WTC11 (cell line): ENCODE measurements at regions not wholly inside any gene's neighbourhood (a gene's known extent, or its start where the extent isn't known, plus 50 kb on each side); places are given as distances from the start of the nearest gene placed in this dataset.

Experiments used
- ATAC-seq: fragments of 200-7000 bp; cut with Tn5 transposase; 2 replicates; pipeline ENCODE4 v1.10.0; 2021; ENCODE audit warnings: mild to moderate bottlenecking, moderate library complexity
- CTCF ChIA-PET: fragments of 300-600 bp; sonication (Branson Sonifier 250); formaldehyde crosslinking; loops from one replicate; lab custom pipeline; 2021; ENCODE audit warnings: antibody characterized with exemption; lab: Charles Lee
- POLR2A ChIA-PET: fragments of 350-600 bp; sonication (Branson Sonifier 250); formaldehyde crosslinking; loops from one replicate; lab custom pipeline; 2021; ENCODE audit warnings: antibody characterized with exemption; lab: Charles Lee
- DNase-seq: peaks from one replicate; pipeline ENCODE4 v3.0.0; 2021; ENCODE audit warnings: low spot score
- H3K27ac Mint-ChIP-seq: 2 replicates; pipeline ENCODE4 v1.8.0; 2021; ENCODE audit warnings: mixed read lengths
- H3K27me3 Mint-ChIP-seq: 2 replicates; pipeline ENCODE4 v1.8.0; 2021; ENCODE audit warnings: low read depth, mild to moderate bottlenecking, moderate library complexity, mixed read lengths
- H3K36me3 Mint-ChIP-seq: 2 replicates; pipeline ENCODE4 v1.8.0; 2021; ENCODE audit warnings: mixed read lengths
- H3K4me1 Mint-ChIP-seq: 2 replicates; pipeline ENCODE4 v1.8.0; 2022; ENCODE audit warnings: mixed read lengths
- H3K4me3 Mint-ChIP-seq: 2 replicates; pipeline ENCODE4 v1.8.0; 2021; ENCODE audit warnings: mild to moderate bottlenecking, moderate library complexity, mixed read lengths
- H3K9me3 Mint-ChIP-seq: 2 replicates; pipeline ENCODE4 v1.8.0; 2021; ENCODE audit warnings: mixed read lengths
- ELF4 ChIP-seq: sonication (generic); formaldehyde crosslinking; IDR thresholded peaks from 2 replicates; pipeline ENCODE4 v1.8.1; 2022; ENCODE audit warnings: low read depth, mild to moderate bottlenecking, moderate library complexity, missing genetic modification reagents
- EMX1 ChIP-seq: fragments of 250-450 bp; sonication (Bioruptor Pico); IDR thresholded peaks from 2 replicates; pipeline ENCODE4 v1.8.0; 2021; ENCODE audit warnings: mild to moderate bottlenecking
- ETV6 ChIP-seq: sonication (generic); formaldehyde crosslinking; IDR thresholded peaks from 2 replicates; pipeline ENCODE4 v1.8.1; 2022; ENCODE audit warnings: mild to moderate bottlenecking, missing genetic modification reagents
- GRHL2 ChIP-seq: fragments of 250-450 bp; sonication (Bioruptor Pico); IDR thresholded peaks from 2 replicates; pipeline ENCODE4 v1.8.0; 2022; ENCODE audit warnings: mild to moderate bottlenecking, moderate library complexity; ENCODE audit not compliant: insufficient replicate concordance, severe bottlenecking
- HMGA2 ChIP-seq: fragments of 250-450 bp; sonication (Bioruptor Pico); IDR thresholded peaks from 2 replicates; pipeline ENCODE4 v1.4.0; 2021; ENCODE audit warnings: mild to moderate bottlenecking, moderate library complexity
- JAZF1 ChIP-seq: fragments of 250-450 bp; sonication (Bioruptor Pico); IDR thresholded peaks from 2 replicates; pipeline ENCODE4 v1.9.0; 2021; ENCODE audit warnings: moderate library complexity, mild to moderate bottlenecking, inconsistent platforms
- SP1 ChIP-seq: sonication (generic); formaldehyde crosslinking; conservative IDR thresholded peaks from 2 replicates; pipeline ENCODE4 v1.8.1; 2022; ENCODE audit warnings: missing genetic modification reagents
- TCF7 ChIP-seq: sonication (generic); formaldehyde crosslinking; IDR thresholded peaks from 2 replicates; pipeline ENCODE4 v1.8.0; 2022; ENCODE audit warnings: mild to moderate bottlenecking, low read depth, missing genetic modification reagents, moderate library complexity
- ZNF219 ChIP-seq: sonication (generic); formaldehyde crosslinking; IDR thresholded peaks from 2 replicates; pipeline ENCODE4 v1.8.0; 2023; ENCODE audit warnings: missing genetic modification reagents, mild to moderate bottlenecking, borderline replicate concordance
- ZNF232 ChIP-seq: sonication (generic); formaldehyde crosslinking; IDR thresholded peaks from 2 replicates; pipeline ENCODE4 v1.8.0; 2022; ENCODE audit warnings: mild to moderate bottlenecking, missing genetic modification reagents
- ZNF317 ChIP-seq: sonication (generic); formaldehyde crosslinking; IDR thresholded peaks from 2 replicates; pipeline ENCODE4 v1.8.1; 2023; ENCODE audit warnings: low read depth, mild to moderate bottlenecking, moderate library complexity, missing genetic modification reagents, borderline replicate concordance
- ZNF416 ChIP-seq: fragments of 250-450 bp; sonication (Bioruptor Pico); IDR thresholded peaks from 2 replicates; pipeline ENCODE4 v1.9.0; 2021; ENCODE audit warnings: mild to moderate bottlenecking, inconsistent platforms
- ZNF671 ChIP-seq: fragments of 250-450 bp; sonication (Bioruptor Pico); IDR thresholded peaks from 2 replicates; pipeline ENCODE4 v1.8.0; 2021; ENCODE audit warnings: mild to moderate bottlenecking
- TF ChIP-seq, protein P1 (sequence below): sonication (generic); formaldehyde crosslinking; IDR thresholded peaks from 2 replicates; pipeline ENCODE4 v1.8.0; 2022; ENCODE audit warnings: mild to moderate bottlenecking, missing genetic modification reagents
- TF ChIP-seq, protein P2 (sequence below): fragments of 250-450 bp; sonication (Bioruptor Pico); IDR thresholded peaks from 2 replicates; pipeline ENCODE4 v1.8.0; 2021; ENCODE audit warnings: mild to moderate bottlenecking
- TF ChIP-seq, protein P3 (sequence below): sonication (generic); formaldehyde crosslinking; IDR thresholded peaks from 2 replicates; pipeline ENCODE4 v1.8.0; 2023; ENCODE audit warnings: mild to moderate bottlenecking, missing genetic modification reagents
- TF ChIP-seq, protein P4 (sequence below): sonication (generic); formaldehyde crosslinking; IDR thresholded peaks from 2 replicates; pipeline ENCODE4 v1.8.1; 2023; ENCODE audit warnings: mild to moderate bottlenecking, missing genetic modification reagents, borderline replicate concordance

DNA sequence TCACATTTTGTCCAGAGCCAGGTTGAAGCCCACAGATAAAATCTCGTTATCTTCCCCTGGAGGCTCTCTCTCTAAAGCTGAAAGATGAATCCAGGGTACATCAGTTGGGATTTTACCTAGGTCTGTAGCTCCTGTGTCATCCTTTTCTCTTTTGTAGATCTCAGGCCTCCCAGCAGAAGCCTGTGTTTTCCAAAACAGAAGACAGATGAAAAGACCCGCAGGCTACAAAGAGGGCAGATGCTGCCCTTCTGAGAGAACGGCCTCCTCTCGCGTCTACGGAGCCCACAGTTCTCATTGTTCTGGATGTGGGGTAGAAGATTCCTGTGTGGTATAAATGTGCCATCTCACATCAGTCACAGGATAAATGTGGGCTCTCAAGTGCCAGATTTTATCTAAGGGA lies 139.5 kb downstream of the SUCLG1 start (continued):
- no peak for TF ChIP-seq ZNF232
- TF ChIP-seq, protein P1, sequence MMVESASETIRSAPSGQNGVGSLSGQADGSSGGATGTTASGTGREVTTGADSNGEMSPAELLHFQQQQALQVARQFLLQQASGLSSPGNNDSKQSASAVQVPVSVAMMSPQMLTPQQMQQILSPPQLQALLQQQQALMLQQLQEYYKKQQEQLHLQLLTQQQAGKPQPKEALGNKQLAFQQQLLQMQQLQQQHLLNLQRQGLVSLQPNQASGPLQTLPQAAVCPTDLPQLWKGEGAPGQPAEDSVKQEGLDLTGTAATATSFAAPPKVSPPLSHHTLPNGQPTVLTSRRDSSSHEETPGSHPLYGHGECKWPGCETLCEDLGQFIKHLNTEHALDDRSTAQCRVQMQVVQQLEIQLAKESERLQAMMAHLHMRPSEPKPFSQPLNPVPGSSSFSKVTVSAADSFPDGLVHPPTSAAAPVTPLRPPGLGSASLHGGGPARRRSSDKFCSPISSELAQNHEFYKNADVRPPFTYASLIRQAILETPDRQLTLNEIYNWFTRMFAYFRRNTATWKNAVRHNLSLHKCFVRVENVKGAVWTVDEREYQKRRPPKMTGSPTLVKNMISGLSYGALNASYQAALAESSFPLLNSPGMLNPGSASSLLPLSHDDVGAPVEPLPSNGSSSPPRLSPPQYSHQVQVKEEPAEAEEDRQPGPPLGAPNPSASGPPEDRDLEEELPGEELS (CRISPR knock-in tag): no peak
- no peak for TF ChIP-seq ZNF671

DNA sequence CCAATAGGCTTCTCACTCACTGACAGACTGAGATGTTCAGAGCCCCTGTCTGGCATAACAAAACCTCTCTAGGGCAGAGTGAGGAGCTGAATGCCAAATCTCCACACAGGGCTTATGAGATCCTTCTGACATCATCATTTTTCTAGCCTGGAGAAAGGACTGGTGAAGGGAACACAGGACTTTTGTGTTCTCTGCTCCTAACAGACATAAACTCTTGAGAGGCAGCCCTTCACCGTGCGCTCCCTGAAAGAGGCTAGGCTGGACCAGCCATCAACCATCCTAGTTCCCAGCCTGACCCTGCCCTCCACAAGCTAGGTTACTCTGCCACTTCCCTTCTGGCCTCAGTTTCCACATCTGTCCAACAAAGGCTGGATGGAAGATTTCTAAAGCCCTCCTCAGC lies 141.9 kb downstream of the SUCLG1 start:
- POLR2A ChIA-PET: no interaction called here
- ATAC-seq (no peak), DNase-seq (no peak)
- CTCF ChIA-PET: no interaction called here
- Mint-ChIP-seq H3K27ac (no peak overlapping the region), H3K4me1 (peaks cover 35% of the 10 kb centered on the region), H3K27me3 (no peaks in the 10 kb centered on the region), H3K36me3 (no peaks in the 10 kb centered on the region), H3K9me3 (no peaks in the 10 kb centered on the region), H3K4me3 (no peak overlapping the region)
- TF ChIP-seq, protein P2, sequence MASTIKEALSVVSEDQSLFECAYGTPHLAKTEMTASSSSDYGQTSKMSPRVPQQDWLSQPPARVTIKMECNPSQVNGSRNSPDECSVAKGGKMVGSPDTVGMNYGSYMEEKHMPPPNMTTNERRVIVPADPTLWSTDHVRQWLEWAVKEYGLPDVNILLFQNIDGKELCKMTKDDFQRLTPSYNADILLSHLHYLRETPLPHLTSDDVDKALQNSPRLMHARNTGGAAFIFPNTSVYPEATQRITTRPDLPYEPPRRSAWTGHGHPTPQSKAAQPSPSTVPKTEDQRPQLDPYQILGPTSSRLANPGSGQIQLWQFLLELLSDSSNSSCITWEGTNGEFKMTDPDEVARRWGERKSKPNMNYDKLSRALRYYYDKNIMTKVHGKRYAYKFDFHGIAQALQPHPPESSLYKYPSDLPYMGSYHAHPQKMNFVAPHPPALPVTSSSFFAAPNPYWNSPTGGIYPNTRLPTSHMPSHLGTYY: no peak
- no peak for TF ChIP-seq EMX1 (CRISPR knock-in tag)
- no peak for TF ChIP-seq ZNF317 (CRISPR knock-in tag)
- no peak for TF ChIP-seq ZNF416 (CRISPR knock-in tag)
- no peak for TF ChIP-seq ZNF219 (CRISPR knock-in tag)
- TF ChIP-seq, protein P3, sequence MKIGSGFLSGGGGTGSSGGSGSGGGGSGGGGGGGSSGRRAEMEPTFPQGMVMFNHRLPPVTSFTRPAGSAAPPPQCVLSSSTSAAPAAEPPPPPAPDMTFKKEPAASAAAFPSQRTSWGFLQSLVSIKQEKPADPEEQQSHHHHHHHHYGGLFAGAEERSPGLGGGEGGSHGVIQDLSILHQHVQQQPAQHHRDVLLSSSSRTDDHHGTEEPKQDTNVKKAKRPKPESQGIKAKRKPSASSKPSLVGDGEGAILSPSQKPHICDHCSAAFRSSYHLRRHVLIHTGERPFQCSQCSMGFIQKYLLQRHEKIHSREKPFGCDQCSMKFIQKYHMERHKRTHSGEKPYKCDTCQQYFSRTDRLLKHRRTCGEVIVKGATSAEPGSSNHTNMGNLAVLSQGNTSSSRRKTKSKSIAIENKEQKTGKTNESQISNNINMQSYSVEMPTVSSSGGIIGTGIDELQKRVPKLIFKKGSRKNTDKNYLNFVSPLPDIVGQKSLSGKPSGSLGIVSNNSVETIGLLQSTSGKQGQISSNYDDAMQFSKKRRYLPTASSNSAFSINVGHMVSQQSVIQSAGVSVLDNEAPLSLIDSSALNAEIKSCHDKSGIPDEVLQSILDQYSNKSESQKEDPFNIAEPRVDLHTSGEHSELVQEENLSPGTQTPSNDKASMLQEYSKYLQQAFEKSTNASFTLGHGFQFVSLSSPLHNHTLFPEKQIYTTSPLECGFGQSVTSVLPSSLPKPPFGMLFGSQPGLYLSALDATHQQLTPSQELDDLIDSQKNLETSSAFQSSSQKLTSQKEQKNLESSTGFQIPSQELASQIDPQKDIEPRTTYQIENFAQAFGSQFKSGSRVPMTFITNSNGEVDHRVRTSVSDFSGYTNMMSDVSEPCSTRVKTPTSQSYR (CRISPR knock-in tag): no peak
- TF ChIP-seq JAZF1: no peak
- no peak for TF ChIP-seq SP1 (CRISPR knock-in tag)
- TF ChIP-seq, protein P4, sequence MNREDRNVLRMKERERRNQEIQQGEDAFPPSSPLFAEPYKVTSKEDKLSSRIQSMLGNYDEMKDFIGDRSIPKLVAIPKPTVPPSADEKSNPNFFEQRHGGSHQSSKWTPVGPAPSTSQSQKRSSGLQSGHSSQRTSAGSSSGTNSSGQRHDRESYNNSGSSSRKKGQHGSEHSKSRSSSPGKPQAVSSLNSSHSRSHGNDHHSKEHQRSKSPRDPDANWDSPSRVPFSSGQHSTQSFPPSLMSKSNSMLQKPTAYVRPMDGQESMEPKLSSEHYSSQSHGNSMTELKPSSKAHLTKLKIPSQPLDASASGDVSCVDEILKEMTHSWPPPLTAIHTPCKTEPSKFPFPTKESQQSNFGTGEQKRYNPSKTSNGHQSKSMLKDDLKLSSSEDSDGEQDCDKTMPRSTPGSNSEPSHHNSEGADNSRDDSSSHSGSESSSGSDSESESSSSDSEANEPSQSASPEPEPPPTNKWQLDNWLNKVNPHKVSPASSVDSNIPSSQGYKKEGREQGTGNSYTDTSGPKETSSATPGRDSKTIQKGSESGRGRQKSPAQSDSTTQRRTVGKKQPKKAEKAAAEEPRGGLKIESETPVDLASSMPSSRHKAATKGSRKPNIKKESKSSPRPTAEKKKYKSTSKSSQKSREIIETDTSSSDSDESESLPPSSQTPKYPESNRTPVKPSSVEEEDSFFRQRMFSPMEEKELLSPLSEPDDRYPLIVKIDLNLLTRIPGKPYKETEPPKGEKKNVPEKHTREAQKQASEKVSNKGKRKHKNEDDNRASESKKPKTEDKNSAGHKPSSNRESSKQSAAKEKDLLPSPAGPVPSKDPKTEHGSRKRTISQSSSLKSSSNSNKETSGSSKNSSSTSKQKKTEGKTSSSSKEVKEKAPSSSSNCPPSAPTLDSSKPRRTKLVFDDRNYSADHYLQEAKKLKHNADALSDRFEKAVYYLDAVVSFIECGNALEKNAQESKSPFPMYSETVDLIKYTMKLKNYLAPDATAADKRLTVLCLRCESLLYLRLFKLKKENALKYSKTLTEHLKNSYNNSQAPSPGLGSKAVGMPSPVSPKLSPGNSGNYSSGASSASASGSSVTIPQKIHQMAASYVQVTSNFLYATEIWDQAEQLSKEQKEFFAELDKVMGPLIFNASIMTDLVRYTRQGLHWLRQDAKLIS: no peak
- no peak for TF ChIP-seq TCF7 (CRISPR knock-in tag)
- no peak for TF ChIP-seq ELF4
- no peak for TF ChIP-seq HMGA2
- no peak for TF ChIP-seq ETV6 (CRISPR knock-in tag)
- no peak for TF ChIP-seq GRHL2
